K562 (cell line): ENCODE measurements at regions not wholly inside any gene's neighbourhood (a gene's known extent, or its start where the extent isn't known, plus 50 kb on each side); places are given as distances from the start of the nearest gene placed in this dataset.

Experiments
- CTCF ChIP-seq, 3 experiments: IDR thresholded peaks in 2 of 3; conservative IDR thresholded peaks in 1 of 3; 2 replicates each; pipeline ENCODE4 v1.5.1; 2011 to 2012; ENCODE audit warnings: low read length in 3 of 3, mild to moderate bottlenecking in 3 of 3, control low read depth in 2 of 3, improper control_type of control experiment in 1 of 3, inconsistent platforms in 1 of 3, low read depth in 1 of 3, mixed read lengths in 1 of 3, moderate library complexity in 1 of 3; ENCODE audit not compliant: insufficient read depth in 2 of 3
- DNMT1 ChIP-seq: fragments of 450-650 bp; IDR thresholded peaks from 2 replicates; pipeline ENCODE4 v1.6.1; 2016; ENCODE audit warnings: antibody characterized with exemption, mild to moderate bottlenecking
- EZH2 ChIP-seq: IDR thresholded peaks from 2 replicates; pipeline ENCODE4 v1.6.1; 2012; ENCODE audit warnings: low read depth, mild to moderate bottlenecking, inconsistent platforms, low read length, borderline replicate concordance
- LEF1 ChIP-seq: fragments of 450-650 bp; IDR thresholded peaks from 2 replicates; pipeline ENCODE4 v1.6.1; 2016; ENCODE audit warnings: mild to moderate bottlenecking
- MYC ChIP-seq, 2 experiments: fragments of 250-450 bp in 1 of 2; sonication (Bioruptor Pico) in 1 of 2; IDR thresholded peaks; 2 replicates each; pipeline versions ENCODE4 v1.5.1 to v1.6.1; 2012 to 2021; ENCODE audit warnings: low read depth in 2 of 2, borderline replicate concordance in 1 of 2, improper control_type of control experiment in 1 of 2, low read length in 1 of 2, mild to moderate bottlenecking in 1 of 2, moderate library complexity in 1 of 2
- SMARCC2 ChIP-seq: fragments of 450-650 bp; IDR thresholded peaks from 2 replicates; pipeline ENCODE4 v1.6.1; 2017; ENCODE audit warnings: antibody characterized with exemption, moderate library complexity, mild to moderate bottlenecking, low read depth
- ZNF740 ChIP-seq, 3 experiments: fragments of 200-800 bp in 1 of 3; sonication (Bioruptor generic) in 1 of 3; sonication (generic) in 1 of 3; formaldehyde crosslinking in 1 of 3; IDR thresholded peaks; 2 replicates each; pipeline versions ENCODE4 v1.6.1 to v1.8.0; 2016 to 2022; ENCODE audit warnings: mild to moderate bottlenecking in 2 of 3, missing compliant biosample characterization in 2 of 3, missing genetic modification characterization in 2 of 3, missing genetic modification reagents in 1 of 3

GRCh38 chrX:30085571-30085970 is 129.8 kb upstream of the MAGEB2 start:
- no peak for TF ChIP-seq SMARCC2
- no peak for TF ChIP-seq EZH2
- TF ChIP-seq CTCF (IDR thresholded peaks at IDR 0.05 in 2 of 3, conservative IDR thresholded peaks at IDR 0.05 in 1 of 3; ENCODE audit: insufficient read depth in 2 of 3, low read depth in 1 of 3, low read length in 3 of 3): no peak
- TF ChIP-seq DNMT1: no peak
- TF ChIP-seq MYC (IDR thresholded peaks at IDR 0.05; ENCODE audit: low read depth, low read length): no peak
- no peak for TF ChIP-seq MYC (CRISPR knock-in tag; IDR thresholded peaks at IDR 0.05; ENCODE audit: borderline replicate concordance, low read depth)
- TF ChIP-seq ZNF740 (CRISPR knock-in tag; IDR thresholded peaks at IDR 0.05): no peak
- no peak for TF ChIP-seq ZNF740 (tag; IDR thresholded peaks at IDR 0.05)
- no peak for TF ChIP-seq LEF1
